ENCODE measurements at regions not wholly inside any gene's neighbourhood (a gene's known extent, or its start where the extent isn't known, plus 50 kb on each side); places are given as distances from the start of the nearest gene placed in this dataset.

DNA sequence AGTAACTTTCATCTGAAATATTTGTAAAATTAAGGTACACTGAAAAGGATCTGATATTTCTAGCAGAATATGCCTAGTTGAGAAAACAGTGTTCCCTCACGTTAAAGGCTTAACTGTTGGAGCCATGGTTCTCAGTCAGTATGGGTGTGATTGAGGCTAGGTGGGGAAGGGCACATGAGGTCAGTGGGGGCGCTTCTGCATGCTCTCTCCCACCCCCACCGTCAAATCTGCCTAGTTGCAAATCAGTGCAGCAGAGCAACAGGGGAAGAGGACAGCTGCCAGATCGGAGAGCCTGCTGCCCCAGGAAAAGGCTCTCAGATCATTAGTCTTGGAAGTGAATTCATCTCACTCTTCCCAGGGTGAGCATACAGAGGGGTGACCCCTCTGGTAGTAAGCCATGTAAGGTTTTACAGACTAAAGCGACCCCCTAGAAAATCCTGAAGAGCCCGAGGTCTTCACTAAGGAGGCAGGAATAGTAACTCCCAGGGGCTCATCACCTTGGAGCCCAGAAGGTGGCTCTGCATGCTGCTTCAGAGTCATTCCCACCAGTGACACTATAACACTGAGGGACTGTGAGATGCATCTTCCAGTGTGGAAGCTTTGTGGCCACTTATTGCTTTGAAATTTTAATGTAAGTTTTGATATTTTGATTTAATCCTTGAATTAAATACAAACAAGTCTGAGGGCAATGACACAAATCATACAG is 83.1 kb upstream of the BARHL2 start (continued):
- TF ChIP-seq, protein P1, sequence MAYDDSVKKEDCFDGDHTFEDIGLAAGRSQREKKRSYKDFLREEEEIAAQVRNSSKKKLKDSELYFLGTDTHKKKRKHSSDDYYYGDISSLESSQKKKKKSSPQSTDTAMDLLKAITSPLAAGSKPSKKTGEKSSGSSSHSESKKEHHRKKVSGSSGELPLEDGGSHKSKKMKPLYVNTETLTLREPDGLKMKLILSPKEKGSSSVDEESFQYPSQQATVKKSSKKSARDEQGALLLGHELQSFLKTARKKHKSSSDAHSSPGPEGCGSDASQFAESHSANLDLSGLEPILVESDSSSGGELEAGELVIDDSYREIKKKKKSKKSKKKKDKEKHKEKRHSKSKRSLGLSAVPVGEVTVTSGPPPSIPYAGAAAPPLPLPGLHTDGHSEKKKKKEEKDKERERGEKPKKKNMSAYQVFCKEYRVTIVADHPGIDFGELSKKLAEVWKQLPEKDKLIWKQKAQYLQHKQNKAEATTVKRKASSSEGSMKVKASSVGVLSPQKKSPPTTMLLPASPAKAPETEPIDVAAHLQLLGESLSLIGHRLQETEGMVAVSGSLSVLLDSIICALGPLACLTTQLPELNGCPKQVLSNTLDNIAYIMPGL (CRISPR knock-in tag; IDR thresholded peaks at IDR 0.05), result no peak
- TF ChIP-seq, protein P2, sequence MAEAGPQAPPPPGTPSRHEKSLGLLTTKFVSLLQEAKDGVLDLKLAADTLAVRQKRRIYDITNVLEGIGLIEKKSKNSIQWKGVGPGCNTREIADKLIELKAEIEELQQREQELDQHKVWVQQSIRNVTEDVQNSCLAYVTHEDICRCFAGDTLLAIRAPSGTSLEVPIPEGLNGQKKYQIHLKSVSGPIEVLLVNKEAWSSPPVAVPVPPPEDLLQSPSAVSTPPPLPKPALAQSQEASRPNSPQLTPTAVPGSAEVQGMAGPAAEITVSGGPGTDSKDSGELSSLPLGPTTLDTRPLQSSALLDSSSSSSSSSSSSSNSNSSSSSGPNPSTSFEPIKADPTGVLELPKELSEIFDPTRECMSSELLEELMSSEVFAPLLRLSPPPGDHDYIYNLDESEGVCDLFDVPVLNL (CRISPR knock-in tag; IDR thresholded peaks at IDR 0.05; ENCODE audit: borderline replicate concordance, low read depth), result no peak
- TF ChIP-seq SMAD4 (CRISPR knock-in tag; IDR thresholded peaks at IDR 0.05), result no peak
- TF ChIP-seq ZNF416 (CRISPR knock-in tag; IDR thresholded peaks at IDR 0.05), result no peak

DNA sequence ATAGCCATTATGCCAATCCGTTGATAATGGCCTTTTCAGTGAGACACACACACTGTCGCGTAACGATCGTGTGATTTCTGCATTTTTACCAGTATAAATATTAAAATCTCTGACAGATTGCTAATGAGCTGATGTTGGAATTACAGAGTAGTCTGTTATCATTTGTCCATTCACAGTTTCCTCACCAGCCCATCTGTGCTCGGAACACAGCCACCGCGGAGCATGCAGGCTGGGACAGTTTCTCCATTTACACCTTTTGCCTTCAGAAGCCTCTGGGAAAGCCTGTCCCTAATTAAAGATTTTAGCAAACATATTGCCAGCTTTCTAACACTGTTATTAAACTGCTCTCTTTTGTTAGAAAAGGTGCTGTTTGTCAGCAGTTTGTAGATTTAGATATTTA is 82.2 kb upstream of the BARHL2 start:
- ChIA-PET POLR2A (no interaction called here), CTCF (no interaction called here)
- H3K4me3 Mint-ChIP-seq, result no peak overlapping the region
- H3K27ac Mint-ChIP-seq, result no peak overlapping the region
- ATAC-seq (no peak), DNase-seq (ENCODE audit: low spot score) (no peak)
- H3K36me3 Mint-ChIP-seq, result no peaks in the 10 kb centered on the region
- H3K27me3 Mint-ChIP-seq (ENCODE audit: low read depth), result no peaks in the 10 kb centered on the region
- H3K9me3 Mint-ChIP-seq, result no peaks in the 10 kb centered on the region
- peaks cover 4% of the 10 kb centered on the region for H3K4me1 Mint-ChIP-seq
- TF ChIP-seq, protein P3, sequence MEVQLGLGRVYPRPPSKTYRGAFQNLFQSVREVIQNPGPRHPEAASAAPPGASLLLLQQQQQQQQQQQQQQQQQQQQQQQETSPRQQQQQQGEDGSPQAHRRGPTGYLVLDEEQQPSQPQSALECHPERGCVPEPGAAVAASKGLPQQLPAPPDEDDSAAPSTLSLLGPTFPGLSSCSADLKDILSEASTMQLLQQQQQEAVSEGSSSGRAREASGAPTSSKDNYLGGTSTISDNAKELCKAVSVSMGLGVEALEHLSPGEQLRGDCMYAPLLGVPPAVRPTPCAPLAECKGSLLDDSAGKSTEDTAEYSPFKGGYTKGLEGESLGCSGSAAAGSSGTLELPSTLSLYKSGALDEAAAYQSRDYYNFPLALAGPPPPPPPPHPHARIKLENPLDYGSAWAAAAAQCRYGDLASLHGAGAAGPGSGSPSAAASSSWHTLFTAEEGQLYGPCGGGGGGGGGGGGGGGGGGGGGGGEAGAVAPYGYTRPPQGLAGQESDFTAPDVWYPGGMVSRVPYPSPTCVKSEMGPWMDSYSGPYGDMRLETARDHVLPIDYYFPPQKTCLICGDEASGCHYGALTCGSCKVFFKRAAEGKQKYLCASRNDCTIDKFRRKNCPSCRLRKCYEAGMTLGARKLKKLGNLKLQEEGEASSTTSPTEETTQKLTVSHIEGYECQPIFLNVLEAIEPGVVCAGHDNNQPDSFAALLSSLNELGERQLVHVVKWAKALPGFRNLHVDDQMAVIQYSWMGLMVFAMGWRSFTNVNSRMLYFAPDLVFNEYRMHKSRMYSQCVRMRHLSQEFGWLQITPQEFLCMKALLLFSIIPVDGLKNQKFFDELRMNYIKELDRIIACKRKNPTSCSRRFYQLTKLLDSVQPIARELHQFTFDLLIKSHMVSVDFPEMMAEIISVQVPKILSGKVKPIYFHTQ (CRISPR knock-in tag; IDR thresholded peaks at IDR 0.05), result no peak
- TF ChIP-seq ZNF423 (CRISPR knock-in tag; IDR thresholded peaks at IDR 0.05) (no peak), ERG (CRISPR knock-in tag; IDR thresholded peaks at IDR 0.05) (no peak), NR1H2 (CRISPR knock-in tag; IDR thresholded peaks at IDR 0.05) (no peak), TP53 (CRISPR knock-in tag; IDR thresholded peaks at IDR 0.05) (no peak), GRHL2 (CRISPR knock-in tag; IDR thresholded peaks at IDR 0.05; ENCODE audit: insufficient replicate concordance, severe bottlenecking) (no peak), EMX1 (CRISPR knock-in tag; IDR thresholded peaks at IDR 0.05) (no peak), ATF1 (CRISPR knock-in tag; IDR thresholded peaks at IDR 0.05) (no peak), TEAD4 (CRISPR knock-in tag; IDR thresholded peaks at IDR 0.05) (no peak), TEAD1 (CRISPR knock-in tag; IDR thresholded peaks at IDR 0.05) (no peak), PREB (CRISPR knock-in tag; IDR thresholded peaks at IDR 0.05; ENCODE audit: borderline replicate concordance) (no peak), HMGA2 (CRISPR knock-in tag; IDR thresholded peaks at IDR 0.05) (no peak), NFATC4 (CRISPR knock-in tag; IDR thresholded peaks at IDR 0.05) (no peak)
- TF ChIP-seq, protein P4, sequence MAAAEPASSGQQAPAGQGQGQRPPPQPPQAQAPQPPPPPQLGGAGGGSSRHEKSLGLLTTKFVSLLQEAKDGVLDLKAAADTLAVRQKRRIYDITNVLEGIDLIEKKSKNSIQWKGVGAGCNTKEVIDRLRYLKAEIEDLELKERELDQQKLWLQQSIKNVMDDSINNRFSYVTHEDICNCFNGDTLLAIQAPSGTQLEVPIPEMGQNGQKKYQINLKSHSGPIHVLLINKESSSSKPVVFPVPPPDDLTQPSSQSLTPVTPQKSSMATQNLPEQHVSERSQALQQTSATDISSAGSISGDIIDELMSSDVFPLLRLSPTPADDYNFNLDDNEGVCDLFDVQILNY (CRISPR knock-in tag; IDR thresholded peaks at IDR 0.05), result no peak
- TF ChIP-seq, protein P5, sequence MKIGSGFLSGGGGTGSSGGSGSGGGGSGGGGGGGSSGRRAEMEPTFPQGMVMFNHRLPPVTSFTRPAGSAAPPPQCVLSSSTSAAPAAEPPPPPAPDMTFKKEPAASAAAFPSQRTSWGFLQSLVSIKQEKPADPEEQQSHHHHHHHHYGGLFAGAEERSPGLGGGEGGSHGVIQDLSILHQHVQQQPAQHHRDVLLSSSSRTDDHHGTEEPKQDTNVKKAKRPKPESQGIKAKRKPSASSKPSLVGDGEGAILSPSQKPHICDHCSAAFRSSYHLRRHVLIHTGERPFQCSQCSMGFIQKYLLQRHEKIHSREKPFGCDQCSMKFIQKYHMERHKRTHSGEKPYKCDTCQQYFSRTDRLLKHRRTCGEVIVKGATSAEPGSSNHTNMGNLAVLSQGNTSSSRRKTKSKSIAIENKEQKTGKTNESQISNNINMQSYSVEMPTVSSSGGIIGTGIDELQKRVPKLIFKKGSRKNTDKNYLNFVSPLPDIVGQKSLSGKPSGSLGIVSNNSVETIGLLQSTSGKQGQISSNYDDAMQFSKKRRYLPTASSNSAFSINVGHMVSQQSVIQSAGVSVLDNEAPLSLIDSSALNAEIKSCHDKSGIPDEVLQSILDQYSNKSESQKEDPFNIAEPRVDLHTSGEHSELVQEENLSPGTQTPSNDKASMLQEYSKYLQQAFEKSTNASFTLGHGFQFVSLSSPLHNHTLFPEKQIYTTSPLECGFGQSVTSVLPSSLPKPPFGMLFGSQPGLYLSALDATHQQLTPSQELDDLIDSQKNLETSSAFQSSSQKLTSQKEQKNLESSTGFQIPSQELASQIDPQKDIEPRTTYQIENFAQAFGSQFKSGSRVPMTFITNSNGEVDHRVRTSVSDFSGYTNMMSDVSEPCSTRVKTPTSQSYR (CRISPR knock-in tag; IDR thresholded peaks at IDR 0.05), result no peak
- TF ChIP-seq, protein P1 (CRISPR knock-in tag; IDR thresholded peaks at IDR 0.05), result no peak
- TF ChIP-seq, protein P6, sequence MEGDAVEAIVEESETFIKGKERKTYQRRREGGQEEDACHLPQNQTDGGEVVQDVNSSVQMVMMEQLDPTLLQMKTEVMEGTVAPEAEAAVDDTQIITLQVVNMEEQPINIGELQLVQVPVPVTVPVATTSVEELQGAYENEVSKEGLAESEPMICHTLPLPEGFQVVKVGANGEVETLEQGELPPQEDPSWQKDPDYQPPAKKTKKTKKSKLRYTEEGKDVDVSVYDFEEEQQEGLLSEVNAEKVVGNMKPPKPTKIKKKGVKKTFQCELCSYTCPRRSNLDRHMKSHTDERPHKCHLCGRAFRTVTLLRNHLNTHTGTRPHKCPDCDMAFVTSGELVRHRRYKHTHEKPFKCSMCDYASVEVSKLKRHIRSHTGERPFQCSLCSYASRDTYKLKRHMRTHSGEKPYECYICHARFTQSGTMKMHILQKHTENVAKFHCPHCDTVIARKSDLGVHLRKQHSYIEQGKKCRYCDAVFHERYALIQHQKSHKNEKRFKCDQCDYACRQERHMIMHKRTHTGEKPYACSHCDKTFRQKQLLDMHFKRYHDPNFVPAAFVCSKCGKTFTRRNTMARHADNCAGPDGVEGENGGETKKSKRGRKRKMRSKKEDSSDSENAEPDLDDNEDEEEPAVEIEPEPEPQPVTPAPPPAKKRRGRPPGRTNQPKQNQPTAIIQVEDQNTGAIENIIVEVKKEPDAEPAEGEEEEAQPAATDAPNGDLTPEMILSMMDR (IDR thresholded peaks at IDR 0.05), result no peak
